Mesothelial cell of epicardium (in vitro differentiated cells): ENCODE measurements at regions not wholly inside any gene's neighbourhood (a gene's known extent, or its start where the extent isn't known, plus 50 kb on each side); places are given as distances from the start of the nearest gene placed in this dataset.

Experiments
- DNase-seq, 2 experiments: peaks; one replicate each; pipeline ENCODE4 v3.0.0; 2021; ENCODE audit warnings: low spot score in 2 of 2; ENCODE audit not compliant: unreplicated experiment in 2 of 2
- H3K27ac Mint-ChIP-seq: 2 replicates; pipeline ENCODE4 v1.8.0; 2021; ENCODE audit warnings: mixed read lengths
- H3K27me3 Mint-ChIP-seq: 2 replicates; pipeline ENCODE4 v1.8.0; 2021; ENCODE audit warnings: low read depth, mixed read lengths
- H3K36me3 Mint-ChIP-seq: 2 replicates; pipeline ENCODE4 v1.8.0; 2021; ENCODE audit warnings: mixed read lengths
- H3K4me1 Mint-ChIP-seq: 2 replicates; pipeline ENCODE4 v1.8.0; 2021; ENCODE audit warnings: mixed read lengths
- H3K4me3 Mint-ChIP-seq: 2 replicates; pipeline ENCODE4 v1.8.0; 2021; ENCODE audit warnings: mild to moderate bottlenecking, moderate library complexity, mixed read lengths
- H3K9me3 Mint-ChIP-seq: 2 replicates; pipeline ENCODE4 v1.8.0; 2021; ENCODE audit warnings: mixed read lengths
- TF ChIP-seq, protein P1 (sequence below): fragments of 200-600 bp; sonication (generic); IDR thresholded peaks from one replicate; pipeline ENCODE4 v1.5.0; 2021; ENCODE audit warnings: antibody characterized with exemption; ENCODE audit not compliant: unreplicated experiment

DNA sequence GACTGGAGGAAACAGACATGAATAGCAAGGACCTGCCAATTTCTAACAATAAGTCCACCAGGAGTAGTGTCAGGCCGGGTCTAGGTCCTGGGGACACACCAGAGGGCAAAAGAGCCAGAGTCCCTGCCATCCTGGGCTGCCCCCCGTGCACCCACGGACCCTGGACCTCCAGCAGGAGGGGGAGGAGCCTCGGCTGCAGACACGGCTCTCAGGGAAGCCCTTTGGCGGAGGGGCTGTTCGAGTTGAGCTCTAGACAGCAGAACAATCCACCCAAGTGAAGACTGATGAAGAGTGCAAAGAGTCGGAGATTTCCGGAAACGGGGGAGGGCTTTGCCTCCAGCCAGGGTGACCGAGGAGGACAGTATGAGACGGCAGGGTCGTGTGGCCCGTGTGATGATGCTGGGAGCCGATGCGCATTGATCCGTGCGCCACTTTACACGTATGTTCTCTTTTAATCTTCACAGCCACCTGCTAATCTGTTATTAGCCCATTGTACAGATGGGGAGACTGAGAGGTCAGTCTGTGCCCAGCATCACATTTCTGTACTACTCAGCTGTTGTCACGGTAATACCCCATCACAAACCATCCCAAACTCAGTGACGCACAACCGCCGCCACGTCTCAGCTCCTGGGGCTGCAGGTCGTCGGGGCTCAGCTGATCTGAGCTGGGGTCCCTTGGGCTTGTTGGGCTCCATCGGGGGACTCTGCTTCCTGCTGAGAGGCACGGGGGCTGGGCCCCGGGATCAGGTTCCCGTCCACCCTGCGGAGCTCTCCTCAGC lies 502.0 kb downstream of the PREX1 start:
- no peak overlapping the region for H3K27ac Mint-ChIP-seq
- H3K27me3 Mint-ChIP-seq, result no peaks in the 10 kb centered on the region

DNA sequence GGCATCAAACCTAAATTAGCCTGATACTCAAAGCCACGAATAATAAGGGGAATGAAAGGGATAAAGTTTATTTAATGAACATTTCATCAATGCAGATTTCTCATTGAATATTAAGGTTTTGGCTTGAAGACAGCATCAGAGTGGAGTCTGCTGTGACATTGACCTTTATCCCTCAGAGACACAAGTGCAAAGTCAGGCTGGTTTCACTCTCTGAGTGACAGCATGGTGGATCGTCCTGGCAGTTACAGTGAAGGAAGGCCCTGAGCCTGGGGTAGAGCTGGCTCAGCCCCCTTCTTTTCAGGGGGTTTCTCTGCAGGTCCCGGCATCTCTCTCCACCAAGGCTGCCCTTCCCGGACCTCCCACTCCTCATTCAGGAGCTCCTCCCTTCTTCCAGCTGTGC lies 503.1 kb downstream of the PREX1 start:
- Mint-ChIP-seq H3K4me3 (no peak overlapping the region), H3K27me3 (no peaks in the 10 kb centered on the region), H3K36me3 (no peaks in the 10 kb centered on the region)

More for the DNA sequence above, 502.0 kb downstream of the PREX1 start:
- no peak for DNase-seq
- H3K9me3 Mint-ChIP-seq, result no peaks in the 10 kb centered on the region
- TF ChIP-seq, protein P1, sequence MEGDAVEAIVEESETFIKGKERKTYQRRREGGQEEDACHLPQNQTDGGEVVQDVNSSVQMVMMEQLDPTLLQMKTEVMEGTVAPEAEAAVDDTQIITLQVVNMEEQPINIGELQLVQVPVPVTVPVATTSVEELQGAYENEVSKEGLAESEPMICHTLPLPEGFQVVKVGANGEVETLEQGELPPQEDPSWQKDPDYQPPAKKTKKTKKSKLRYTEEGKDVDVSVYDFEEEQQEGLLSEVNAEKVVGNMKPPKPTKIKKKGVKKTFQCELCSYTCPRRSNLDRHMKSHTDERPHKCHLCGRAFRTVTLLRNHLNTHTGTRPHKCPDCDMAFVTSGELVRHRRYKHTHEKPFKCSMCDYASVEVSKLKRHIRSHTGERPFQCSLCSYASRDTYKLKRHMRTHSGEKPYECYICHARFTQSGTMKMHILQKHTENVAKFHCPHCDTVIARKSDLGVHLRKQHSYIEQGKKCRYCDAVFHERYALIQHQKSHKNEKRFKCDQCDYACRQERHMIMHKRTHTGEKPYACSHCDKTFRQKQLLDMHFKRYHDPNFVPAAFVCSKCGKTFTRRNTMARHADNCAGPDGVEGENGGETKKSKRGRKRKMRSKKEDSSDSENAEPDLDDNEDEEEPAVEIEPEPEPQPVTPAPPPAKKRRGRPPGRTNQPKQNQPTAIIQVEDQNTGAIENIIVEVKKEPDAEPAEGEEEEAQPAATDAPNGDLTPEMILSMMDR, result no peak
- peaks cover 26% of the 10 kb centered on the region for H3K4me1 Mint-ChIP-seq
- no peaks in the 10 kb centered on the region for H3K36me3 Mint-ChIP-seq
- H3K4me3 Mint-ChIP-seq, result no peak overlapping the region

DNA sequence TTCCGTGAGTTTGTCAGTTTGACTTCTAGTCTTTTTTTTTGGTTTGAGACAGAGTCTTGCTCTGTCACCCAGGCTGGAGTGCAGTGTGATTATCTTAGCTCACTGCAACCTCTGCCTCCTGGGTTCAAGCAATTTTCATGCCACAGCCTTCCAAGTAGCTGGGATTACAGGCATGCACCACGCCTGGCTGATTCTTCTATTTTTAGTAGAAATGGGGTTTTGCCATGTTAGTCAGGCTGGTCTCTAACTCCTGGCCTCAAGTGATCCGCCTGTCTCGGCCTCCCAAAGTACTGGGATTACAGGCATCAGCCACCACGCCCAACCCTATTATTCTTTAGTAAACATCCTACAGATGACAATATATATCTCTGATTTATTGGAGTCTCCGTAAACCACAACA lies 506.5 kb downstream of the PREX1 start:
- Mint-ChIP-seq H3K27ac (no peak overlapping the region), H3K36me3 (no peaks in the 10 kb centered on the region), H3K9me3 (no peaks in the 10 kb centered on the region)

More for the DNA sequence above, 503.1 kb downstream of the PREX1 start:
- H3K9me3 Mint-ChIP-seq, result no peaks in the 10 kb centered on the region
- no peak overlapping the region for H3K27ac Mint-ChIP-seq
- no peak for DNase-seq
- TF ChIP-seq, protein P1, result no peak
- H3K4me1 Mint-ChIP-seq, result peaks cover 23% of the 10 kb centered on the region

DNA sequence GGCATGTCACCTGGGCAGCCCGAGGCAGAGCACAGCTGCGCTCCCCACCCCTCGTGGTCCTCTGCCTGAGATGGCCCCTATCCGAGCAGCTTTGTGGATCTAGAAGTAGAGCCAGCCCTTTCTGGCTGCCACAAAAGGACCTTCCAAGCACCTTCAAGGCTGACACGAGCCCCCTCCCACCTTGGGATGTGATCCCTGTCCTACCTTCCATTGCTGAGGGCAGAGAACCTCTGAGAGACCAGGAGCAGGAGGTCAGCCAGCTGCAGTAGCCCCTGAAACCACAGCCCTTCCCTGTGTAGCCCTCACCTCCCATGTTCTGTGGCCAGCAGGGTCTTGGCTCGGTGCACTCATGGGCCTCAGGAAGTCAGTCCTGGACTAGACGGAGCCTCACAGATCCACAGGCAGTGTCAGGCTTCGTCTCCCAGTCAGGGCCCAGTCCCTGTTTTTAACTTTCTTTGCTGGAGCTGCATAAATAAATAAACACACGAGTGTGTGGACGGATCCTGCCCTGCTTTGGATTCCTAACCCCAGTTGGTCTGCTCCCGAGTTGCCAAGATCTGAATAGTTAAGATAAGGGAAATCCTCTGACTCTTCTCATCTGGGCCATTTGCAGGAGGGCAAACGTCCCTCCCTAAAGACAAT lies 507.7 kb downstream of the PREX1 start:
- no peak overlapping the region for H3K4me3 Mint-ChIP-seq
- no peaks in the 10 kb centered on the region for H3K36me3 Mint-ChIP-seq
- H3K27me3 Mint-ChIP-seq, result no peaks in the 10 kb centered on the region
- peak overlapping the region; percentile 62 for H3K27ac Mint-ChIP-seq
- TF ChIP-seq, protein P1, result no peak
- DNase-seq, result no peak
- peaks cover 6% of the 10 kb centered on the region for H3K4me1 Mint-ChIP-seq
- H3K9me3 Mint-ChIP-seq, result no peaks in the 10 kb centered on the region

More for the DNA sequence above, 506.5 kb downstream of the PREX1 start:
- no peak overlapping the region for H3K4me3 Mint-ChIP-seq
- no peaks in the 10 kb centered on the region for H3K27me3 Mint-ChIP-seq
- TF ChIP-seq, protein P1, result no peak
- H3K4me1 Mint-ChIP-seq, result peaks cover 6% of the 10 kb centered on the region
- DNase-seq, result no peak

DNA sequence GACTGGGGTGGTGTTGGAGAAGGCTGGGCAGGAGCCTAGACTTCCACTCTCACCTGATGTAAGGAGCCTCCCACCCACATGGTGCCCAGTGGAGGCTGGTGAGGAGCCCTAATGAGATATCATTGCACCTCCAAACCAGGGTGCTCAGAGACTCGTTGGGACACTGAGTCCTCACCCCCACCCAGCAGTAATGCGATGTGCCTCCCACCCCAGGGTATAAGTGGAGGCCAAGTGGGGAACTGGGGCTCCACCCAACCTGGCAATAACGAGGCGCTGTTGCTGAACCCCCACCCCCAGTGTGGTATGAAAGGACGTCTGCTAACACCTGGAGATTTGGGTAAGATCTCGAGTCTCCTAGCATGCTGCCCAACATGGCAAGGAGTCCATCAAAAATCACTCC lies 510.2 kb downstream of the PREX1 start:
- Mint-ChIP-seq H3K27ac (no peak overlapping the region), H3K36me3 (no peaks in the 10 kb centered on the region), H3K27me3 (no peaks in the 10 kb centered on the region), H3K4me1 (peaks cover 6% of the 10 kb centered on the region), H3K4me3 (no peak overlapping the region), H3K9me3 (no peaks in the 10 kb centered on the region)
- no peak for DNase-seq
- TF ChIP-seq, protein P1, result no peak
